Sigmoid colon (tissue), 6 donors: ENCODE measurements at regions not wholly inside any gene's neighbourhood (a gene's known extent, or its start where the extent isn't known, plus 50 kb on each side); places are given as distances from the start of the nearest gene placed in this dataset.

Source experiments
- DNase-seq: peaks from one replicate; pipeline ENCODE4 v3.0.0-alpha.2; 2019
- H3K27ac ChIP-seq, 4 donors: fragments of 200-600 bp; sonication (generic); one replicate each; pipeline ENCODE4 v1.5.1; 2016 to 2019; ENCODE audit warnings: mild to moderate bottlenecking in 1 of 4
- H3K27me3 ChIP-seq, 3 donors: fragments of 200-600 bp; sonication (generic); one replicate each; pipeline ENCODE4 v1.5.1; 2019; ENCODE audit warnings: mild to moderate bottlenecking in 1 of 3
- H3K36me3 ChIP-seq, 4 donors: fragments of 200-600 bp; sonication (generic); one replicate each; pipeline ENCODE4 v1.5.1; 2016 to 2019
- H3K4me1 ChIP-seq, 4 donors: fragments of 200-600 bp; sonication (generic); one replicate each; pipeline ENCODE4 v1.5.1; 2017 to 2019
- H3K4me3 ChIP-seq, 4 donors: fragments of 200-600 bp; sonication (generic); one replicate each; pipeline ENCODE4 v1.5.1; 2017 to 2019; ENCODE audit warnings: mild to moderate bottlenecking in 2 of 4, moderate library complexity in 1 of 4
- H3K9me3 ChIP-seq, 4 donors: fragments of 200-600 bp in 3 of 4; sonication (generic) in 3 of 4; one replicate each; pipeline versions ENCODE4 v1.5.1 to v1.6.1; 2013 to 2019
- EP300 ChIP-seq, 4 donors: sonication (generic); formaldehyde crosslinking; IDR thresholded peaks; one replicate each; pipeline ENCODE4 v1.6.1; 2017; ENCODE audit warnings: antibody characterized with exemption in 4 of 4
- POLR2A ChIP-seq, 2 donors: fragments of 450-650 bp; IDR thresholded peaks; one replicate each; pipeline ENCODE4 v1.6.1; 2016; ENCODE audit warnings: antibody characterized with exemption in 2 of 2, mild to moderate bottlenecking in 2 of 2, moderate library complexity in 2 of 2
- POLR2AphosphoS5 ChIP-seq, 4 donors: sonication (generic); formaldehyde crosslinking; IDR thresholded peaks; one replicate each; pipeline ENCODE4 v1.6.1; 2017; ENCODE audit warnings: antibody characterized with exemption in 4 of 4
- WGBS, 2 donors: extraction: QIAGEN DNeasy Blood & Tissue Kit; methylation state at CpG; one replicate each; pipeline ENCODE4 v1.1.7; 2013; 5-methylcytosine and 5-hydroxymethylcytosine counted together
- intact Hi-C: fragments of 100-400 bp; cut with DNase I; formaldehyde crosslinking; loops from one replicate; pipeline ENCODE4 v1.15.1; 2023
- small RNA-seq, 3 donors: library from RNA; depleted of rRNA; stranded (forward); fragments of <200 nt; gene quantifications; one replicate each; pipeline ENCODE3, GENCODE V24; 2016
- TF ChIP-seq, protein P1 (sequence below), 4 experiments: fragments of 450-650 bp in 3 of 4; fragments of 200-600 bp in 1 of 4; IDR thresholded peaks; one replicate each; pipeline ENCODE4 v1.5.1; 2016 to 2019; ENCODE audit warnings: antibody characterized with exemption in 4 of 4, mild to moderate bottlenecking in 3 of 4, moderate library complexity in 2 of 4
- donor health status: healthy with polysubstance abuse.
- donor health status: healthy.

DNA sequence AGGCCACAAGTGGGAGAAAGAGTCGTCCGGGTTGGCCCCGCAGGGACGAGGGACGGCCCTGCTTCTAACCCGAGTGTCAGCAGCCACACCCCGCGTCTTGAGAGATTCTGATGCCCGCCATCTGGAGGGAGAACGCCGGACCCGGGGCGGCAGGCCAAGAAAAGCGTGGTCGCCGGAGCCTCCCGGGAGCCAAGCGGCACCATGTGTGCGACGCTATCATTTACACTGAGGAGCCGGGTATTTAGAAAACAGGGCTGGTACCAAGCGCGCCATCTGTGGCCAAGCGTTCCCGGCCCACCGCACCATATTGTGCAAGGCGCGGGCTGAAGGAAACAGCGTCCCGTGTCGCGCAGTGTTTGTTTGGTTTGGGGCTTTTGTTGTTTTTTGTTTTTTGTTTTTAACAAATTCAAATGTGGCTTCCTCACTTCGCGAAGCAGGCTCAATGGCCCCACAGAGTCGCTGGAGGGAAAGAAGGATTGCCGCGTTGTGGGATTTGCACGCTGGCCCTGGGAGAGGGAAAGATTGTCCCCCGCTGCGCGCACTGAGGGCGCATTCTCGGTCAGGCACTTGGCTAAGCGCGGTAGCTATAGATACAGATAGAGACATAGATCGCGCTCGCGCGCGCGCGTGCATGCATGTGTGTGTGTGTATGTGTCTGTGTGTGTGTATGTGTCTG, 153.8 kb downstream of the BCL11B start:
- Histone ChIP-seq H3K9me3 (no peaks in the 10 kb centered on the region), H3K4me3 (no peak overlapping the region), H3K27ac (no peak overlapping the region), H3K27me3 (peaks cover 9 to 40% (median 20%) of the 10 kb centered on the region in 3 donors), H3K4me1 (peaks cover 0 to 6% (median 0%) of the 10 kb centered on the region in 4 donors), H3K36me3 (no peaks in the 10 kb centered on the region)
- intact Hi-C loops = no loop called here
- WGBS, 2 donors = 21 to 33% methylated on average over 53 of the region's 53 CpGs
- no peak for DNase-seq
- no peak for TF ChIP-seq EP300 (IDR thresholded peaks at IDR 0.05)
- TF ChIP-seq, protein P1, sequence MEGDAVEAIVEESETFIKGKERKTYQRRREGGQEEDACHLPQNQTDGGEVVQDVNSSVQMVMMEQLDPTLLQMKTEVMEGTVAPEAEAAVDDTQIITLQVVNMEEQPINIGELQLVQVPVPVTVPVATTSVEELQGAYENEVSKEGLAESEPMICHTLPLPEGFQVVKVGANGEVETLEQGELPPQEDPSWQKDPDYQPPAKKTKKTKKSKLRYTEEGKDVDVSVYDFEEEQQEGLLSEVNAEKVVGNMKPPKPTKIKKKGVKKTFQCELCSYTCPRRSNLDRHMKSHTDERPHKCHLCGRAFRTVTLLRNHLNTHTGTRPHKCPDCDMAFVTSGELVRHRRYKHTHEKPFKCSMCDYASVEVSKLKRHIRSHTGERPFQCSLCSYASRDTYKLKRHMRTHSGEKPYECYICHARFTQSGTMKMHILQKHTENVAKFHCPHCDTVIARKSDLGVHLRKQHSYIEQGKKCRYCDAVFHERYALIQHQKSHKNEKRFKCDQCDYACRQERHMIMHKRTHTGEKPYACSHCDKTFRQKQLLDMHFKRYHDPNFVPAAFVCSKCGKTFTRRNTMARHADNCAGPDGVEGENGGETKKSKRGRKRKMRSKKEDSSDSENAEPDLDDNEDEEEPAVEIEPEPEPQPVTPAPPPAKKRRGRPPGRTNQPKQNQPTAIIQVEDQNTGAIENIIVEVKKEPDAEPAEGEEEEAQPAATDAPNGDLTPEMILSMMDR (IDR thresholded peaks at IDR 0.05) = no peak
- TF ChIP-seq POLR2AphosphoS5 (IDR thresholded peaks at IDR 0.05) = no peak
- TF ChIP-seq POLR2A (IDR thresholded peaks at IDR 0.05) = no peak

DNA sequence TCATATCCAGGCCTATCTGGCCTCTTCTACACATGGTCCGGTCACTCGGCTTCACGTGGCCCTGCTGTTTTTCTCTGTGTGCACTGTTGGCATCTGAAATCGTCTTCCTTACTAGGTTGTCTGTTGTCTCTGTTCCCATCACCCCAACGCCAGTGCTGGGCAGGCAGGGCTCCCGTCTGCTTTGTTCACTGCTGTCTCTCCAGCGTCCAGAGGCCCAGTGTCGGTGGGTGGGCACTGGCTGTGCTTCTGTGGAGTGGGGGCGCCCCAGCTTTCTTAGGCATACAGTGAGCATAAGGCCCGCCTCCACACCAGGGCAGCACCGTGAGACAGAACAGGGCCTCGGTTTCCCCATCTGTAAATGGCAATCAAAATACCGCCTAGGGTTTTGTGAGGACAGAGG, 153.1 kb downstream of the BCL11B start:
- Histone ChIP-seq H3K4me1 (peaks cover 0 to 6% (median 0%) of the 10 kb centered on the region in 4 donors), H3K27me3 (peaks cover 9 to 40% (median 20%) of the 10 kb centered on the region in 3 donors), H3K4me3 (no peak overlapping the region), H3K27ac (no peak overlapping the region), H3K36me3 (no peaks in the 10 kb centered on the region), H3K9me3 (no peaks in the 10 kb centered on the region)
- 69 to 78% methylated on average over 13 of the region's 13 CpGs for WGBS, 2 donors
- TF ChIP-seq POLR2AphosphoS5 (IDR thresholded peaks at IDR 0.05) (no peak), POLR2A (IDR thresholded peaks at IDR 0.05) (no peak), EP300 (IDR thresholded peaks at IDR 0.05) (no peak)
- TF ChIP-seq, protein P1 (IDR thresholded peaks at IDR 0.05) = no peak
- DNase-seq = no peak
- intact Hi-C loops = no loop called here

Small RNA genes lying in the stretch of these regions (small RNA-seq; reads per million reads assigned to genes)
- 0 reads per million in 3 donors for gene AL162151.2
- gene RN7SL714P = 0 reads per million in 3 donors
